ENCODE measurements at regions not wholly inside any gene's neighbourhood (a gene's known extent, or its start where the extent isn't known, plus 50 kb on each side); places are given as distances from the start of the nearest gene placed in this dataset.

- POLR2A ChIA-PET (ENCODE audit: low non-redundant PET), result no interaction called here
- Histone ChIP-seq H3K27ac (ENCODE audit: low read depth, low read length, poor library complexity, severe bottlenecking) (no peak overlapping the region), H3K27me3 (replicated peaks; ENCODE audit: insufficient read depth, low read depth, low read length, poor library complexity) (no peaks in the 10 kb centered on the region), H3K4me3 (ENCODE audit: low read depth, low read length, poor library complexity, severe bottlenecking) (no peak overlapping the region), H3K9me3 (ENCODE audit: low read depth, low read length, poor library complexity, severe bottlenecking) (no peaks in the 10 kb centered on the region), H3K36me3 (ENCODE audit: insufficient read depth, low read length, poor library complexity, severe bottlenecking) (no peaks in the 10 kb centered on the region), H3K4me1 (ENCODE audit: insufficient read depth, low read length, poor library complexity, severe bottlenecking) (no peaks in the 10 kb centered on the region)
- CTCF ChIA-PET, result no interaction called here
- no TSS peak for BruUV-seq (replicated peaks)
- DNase-seq (ENCODE audit: low spot score), result no peak
- intact Hi-C loops (cut with micrococcal nuclease; ENCODE audit: unreplicated experiment), result no loop called here
- TF ChIP-seq EZH2 (IDR thresholded peaks at IDR 0.05; ENCODE audit: borderline replicate concordance, low read depth, low read length, poor library complexity, severe bottlenecking) (no peak), CTCF (conservative IDR thresholded peaks at IDR 0.05; ENCODE audit: low read depth, low read length) (no peak)
Observed at GRCh38 chr1:60894130-60894529, 188.2 kb upstream of the NFIA start.

- TF ChIP-seq CTCF (conservative IDR thresholded peaks at IDR 0.05; ENCODE audit: low read depth, low read length), result no peak
- Histone ChIP-seq H3K4me1 (ENCODE audit: insufficient read depth, low read length, poor library complexity, severe bottlenecking) (no peaks in the 10 kb centered on the region), H3K4me3 (ENCODE audit: low read depth, low read length, poor library complexity, severe bottlenecking) (no peak overlapping the region), H3K27ac (ENCODE audit: low read depth, low read length, poor library complexity, severe bottlenecking) (no peak overlapping the region), H3K9me3 (ENCODE audit: low read depth, low read length, poor library complexity, severe bottlenecking) (no peaks in the 10 kb centered on the region), H3K27me3 (replicated peaks; ENCODE audit: insufficient read depth, low read depth, low read length, poor library complexity) (no peaks in the 10 kb centered on the region), H3K36me3 (ENCODE audit: insufficient read depth, low read length, poor library complexity, severe bottlenecking) (no peaks in the 10 kb centered on the region)
- ChIA-PET CTCF (no interaction called here), POLR2A (ENCODE audit: low non-redundant PET) (no interaction called here)
- no TSS peak for BruUV-seq (replicated peaks)
- no peak for DNase-seq (ENCODE audit: low spot score)
- intact Hi-C loops (cut with micrococcal nuclease; ENCODE audit: unreplicated experiment), result no loop called here
Observed at GRCh38 chr1:60893136-60893930, 189.0 kb upstream of the NFIA start.

GRCh38 chr1:60891765-60892164 lies 190.6 kb upstream of the NFIA start:
- Histone ChIP-seq H3K4me1 (ENCODE audit: insufficient read depth, low read length, poor library complexity, severe bottlenecking) (no peaks in the 10 kb centered on the region), H3K27me3 (replicated peaks; ENCODE audit: insufficient read depth, low read depth, low read length, poor library complexity) (peaks cover 8% of the 10 kb centered on the region), H3K36me3 (ENCODE audit: insufficient read depth, low read length, poor library complexity, severe bottlenecking) (no peaks in the 10 kb centered on the region), H3K4me3 (ENCODE audit: low read depth, low read length, poor library complexity, severe bottlenecking) (no peak overlapping the region), H3K27ac (ENCODE audit: low read depth, low read length, poor library complexity, severe bottlenecking) (no peak overlapping the region), H3K9me3 (ENCODE audit: low read depth, low read length, poor library complexity, severe bottlenecking) (no peaks in the 10 kb centered on the region)
- DNase-seq (ENCODE audit: low spot score), result no peak
- BruUV-seq (replicated peaks), result no TSS peak
- intact Hi-C loops (cut with micrococcal nuclease; ENCODE audit: unreplicated experiment), result no loop called here
- ChIA-PET CTCF (no interaction called here), POLR2A (ENCODE audit: low non-redundant PET) (no interaction called here)
- no peak for TF ChIP-seq CTCF (conservative IDR thresholded peaks at IDR 0.05; ENCODE audit: low read depth, low read length)
- TF ChIP-seq EZH2 (IDR thresholded peaks at IDR 0.05; ENCODE audit: borderline replicate concordance, low read depth, low read length, poor library complexity, severe bottlenecking), result no peak

All from A673 (cell line).